HG03097 (cell line): ENCODE measurements at regions not wholly inside any gene's neighbourhood (a gene's known extent, or its start where the extent isn't known, plus 50 kb on each side); places are given as distances from the start of the nearest gene placed in this dataset.

Experiments
- ATAC-seq: cut with Tn5 transposase; IDR thresholded peaks from one replicate; pipeline ENCODE4 v1.9.1; 2021; ENCODE audit not compliant: unreplicated experiment, low FRiP score

DNA sequence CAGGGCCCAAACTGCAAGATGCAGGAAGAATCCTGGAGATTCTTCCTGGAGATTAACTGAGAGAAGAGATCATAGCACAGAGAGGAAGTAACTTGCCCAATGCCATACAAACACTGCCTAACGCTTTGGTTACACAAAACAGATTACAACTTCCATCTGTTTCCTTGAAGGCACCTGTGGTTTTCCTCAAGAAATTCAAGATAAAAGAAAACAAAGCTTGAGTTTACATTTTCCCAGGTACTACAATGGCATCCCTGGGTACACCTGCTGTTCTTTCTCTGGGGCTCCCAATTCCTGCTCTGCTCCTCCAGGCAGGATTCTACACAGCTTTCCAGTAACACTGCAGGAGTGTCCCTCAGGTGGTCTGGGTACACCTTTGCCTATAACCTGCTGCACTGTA, 781.9 kb upstream of the ID2 start:
- ATAC-seq, result no peak

DNA sequence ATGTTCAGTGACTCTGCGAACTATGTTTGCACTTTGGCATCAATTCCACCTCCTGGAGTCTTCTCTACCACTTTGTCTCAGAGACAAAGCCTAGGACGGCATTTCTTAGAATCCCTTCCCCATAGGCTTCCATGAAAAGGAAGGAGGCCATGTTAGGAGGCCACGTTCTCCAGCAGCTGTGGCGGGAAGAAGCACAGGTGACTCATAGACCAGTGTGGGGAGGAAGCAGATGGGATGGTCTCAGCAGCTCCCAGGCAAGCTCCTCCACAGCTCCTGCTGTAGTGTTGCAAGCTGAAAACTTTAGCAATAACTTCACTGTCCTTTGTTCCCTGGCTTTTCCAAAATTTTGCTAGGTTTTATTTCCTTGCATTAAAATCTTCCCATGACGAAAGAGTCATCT, 781.3 kb upstream of the ID2 start:
- no peak for ATAC-seq

DNA sequence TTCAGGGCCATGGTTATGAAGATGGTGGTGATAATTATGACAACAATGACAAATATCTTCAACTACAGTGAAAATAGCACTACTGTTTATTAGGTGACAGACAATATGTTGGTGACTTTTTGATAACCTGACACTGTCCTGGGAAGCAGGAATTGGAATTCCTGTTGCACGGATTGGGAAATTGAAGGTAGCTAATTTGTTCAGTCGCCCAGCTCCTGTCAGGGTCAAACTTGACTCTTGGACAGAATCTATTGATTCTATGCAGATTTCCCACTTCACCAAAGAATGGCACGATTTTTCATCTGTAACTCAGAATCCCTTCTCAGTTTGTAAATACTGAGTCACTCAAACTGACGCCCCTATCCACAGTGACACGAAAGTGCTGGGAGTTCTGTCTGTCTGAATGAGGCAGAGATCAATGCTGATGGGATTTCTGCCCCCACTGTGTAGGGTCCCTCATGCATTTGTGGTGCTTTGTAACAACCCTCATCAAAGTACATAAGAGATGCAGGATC, 779.5 kb upstream of the ID2 start:
- ATAC-seq, result no peak

DNA sequence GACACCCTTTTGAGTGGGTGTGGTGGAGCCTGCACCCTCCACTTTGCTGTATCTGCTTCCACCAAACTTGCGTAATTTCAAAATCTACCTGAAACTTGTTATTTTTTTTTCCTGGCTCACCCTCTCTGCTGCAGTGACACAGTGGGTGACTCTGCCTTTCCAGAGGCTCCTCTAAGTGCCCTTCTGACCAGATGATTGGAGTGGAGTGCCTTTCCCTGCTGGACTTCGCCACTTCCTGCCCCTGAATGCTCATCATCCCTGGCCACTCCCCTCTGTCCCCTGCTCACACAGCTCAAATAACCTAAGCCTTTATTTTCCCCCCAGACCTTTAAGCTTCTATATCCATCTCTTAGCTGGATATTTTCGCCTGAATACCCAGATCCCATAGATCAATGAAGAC, 777.5 kb upstream of the ID2 start:
- ATAC-seq, result no peak

DNA sequence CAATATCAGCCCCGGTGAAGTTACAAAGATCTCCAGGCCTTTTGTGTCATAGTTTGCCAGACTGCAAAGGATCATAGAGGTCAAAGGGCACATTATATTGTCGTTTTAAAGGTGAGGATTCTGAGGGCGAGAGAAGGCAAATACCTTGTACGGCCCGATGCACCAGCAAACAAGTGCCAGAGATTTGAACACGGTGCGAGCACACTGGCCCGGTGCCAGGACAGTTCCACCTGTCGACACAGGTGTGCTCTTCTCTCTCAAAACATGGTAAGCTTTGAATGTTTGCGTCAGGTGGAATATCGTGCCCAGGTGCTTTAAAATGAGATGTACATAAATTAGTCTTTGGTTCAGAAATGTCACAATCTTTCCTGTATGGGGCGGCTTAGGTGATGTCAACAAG, 776.1 kb upstream of the ID2 start:
- no peak for ATAC-seq

DNA sequence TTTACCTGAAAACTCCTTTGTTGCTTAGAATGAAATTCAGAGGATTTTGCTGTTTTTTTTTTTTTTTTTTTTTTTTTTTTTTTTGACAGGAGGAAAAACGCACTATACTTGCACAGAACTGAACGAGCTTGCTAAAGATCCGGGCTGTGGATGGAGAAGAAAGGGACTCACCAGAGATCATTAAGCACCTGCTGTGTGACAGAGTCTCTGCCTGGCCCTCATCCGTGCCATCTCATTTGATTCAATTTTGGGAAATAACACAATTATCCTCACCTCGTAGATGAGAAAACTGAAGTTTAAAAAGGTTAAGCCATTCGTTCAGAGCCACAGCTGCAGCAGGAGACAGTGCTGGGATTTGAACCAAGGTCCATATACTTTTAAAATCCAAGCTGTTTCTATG, 775.4 kb upstream of the ID2 start:
- ATAC-seq, result no peak

DNA sequence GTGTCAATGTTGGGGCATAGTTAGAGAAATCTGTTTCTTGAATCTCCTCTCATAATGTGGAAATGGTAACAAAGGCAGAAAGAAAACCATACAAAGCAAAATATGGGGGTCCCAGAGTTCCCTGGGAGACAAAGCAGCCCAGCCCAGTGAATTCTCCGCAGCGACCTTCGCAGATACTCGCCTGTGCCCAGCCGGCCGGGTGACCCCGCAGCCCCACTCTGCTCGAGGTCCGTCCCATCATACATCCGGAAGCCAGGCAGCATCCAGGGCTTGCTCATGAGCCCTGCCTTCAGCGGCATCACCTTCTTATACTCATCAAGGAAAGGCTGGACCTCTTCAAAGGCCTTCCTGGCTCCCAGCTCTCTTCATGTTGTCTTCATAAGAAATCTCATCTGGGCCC, 774.8 kb upstream of the ID2 start:
- no peak for ATAC-seq

DNA sequence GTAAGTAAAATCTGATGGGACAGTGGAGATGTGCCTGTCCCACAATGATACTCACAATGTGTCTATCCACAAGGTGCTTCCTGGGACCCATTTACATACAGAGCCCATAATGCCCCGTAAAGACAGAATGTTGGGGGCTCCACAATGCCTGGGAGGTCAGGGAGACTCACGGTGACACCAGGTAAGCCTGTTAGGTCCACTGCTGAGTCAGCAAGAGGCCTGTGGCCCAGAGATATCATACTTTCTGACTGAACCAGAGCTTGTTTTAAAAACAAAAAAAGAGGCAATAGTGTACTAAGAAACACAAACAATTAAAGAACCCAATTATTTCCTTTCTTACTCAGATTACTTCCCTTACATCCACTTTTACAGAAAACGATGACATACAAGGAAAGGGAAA, 771.1 kb upstream of the ID2 start:
- ATAC-seq, result no peak

DNA sequence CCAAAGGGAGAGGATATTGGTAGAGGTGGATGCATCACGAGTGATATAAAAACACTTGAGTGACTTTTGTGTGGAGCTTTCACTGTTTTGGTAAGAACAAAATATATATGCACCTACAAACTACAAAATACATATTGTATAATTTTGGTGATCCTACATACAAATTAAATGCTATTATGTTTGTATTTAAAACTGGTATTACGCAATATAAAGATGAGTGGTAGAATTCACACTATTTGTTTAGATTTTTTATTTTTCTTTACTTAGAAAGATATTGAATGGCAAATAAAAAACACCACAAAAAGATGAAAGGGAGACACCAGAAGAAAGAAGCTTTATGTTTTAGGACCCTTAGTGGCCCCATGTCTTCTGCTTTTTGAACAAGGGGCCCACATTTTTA, 770.7 kb upstream of the ID2 start:
- no peak for ATAC-seq

DNA sequence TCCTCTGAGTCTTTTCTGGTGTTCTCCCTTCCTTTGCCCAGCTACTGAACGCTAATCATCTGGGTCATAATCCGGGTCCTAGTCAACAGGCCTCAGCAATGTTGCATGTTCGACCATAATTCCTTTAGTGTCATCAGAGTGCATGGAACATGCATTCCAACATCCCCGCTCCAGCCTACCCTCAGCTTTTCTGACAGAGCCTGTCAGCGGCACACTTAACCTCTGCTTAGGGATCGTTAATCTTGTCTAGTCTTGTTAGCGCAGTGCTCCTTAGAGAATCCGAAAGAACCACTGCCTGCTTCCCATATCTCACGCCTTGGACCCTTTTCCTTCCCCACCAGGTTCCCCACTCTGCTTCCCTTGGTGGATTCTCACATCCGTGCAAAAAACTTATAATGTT, 767.9 kb upstream of the ID2 start:
- no peak for ATAC-seq

DNA sequence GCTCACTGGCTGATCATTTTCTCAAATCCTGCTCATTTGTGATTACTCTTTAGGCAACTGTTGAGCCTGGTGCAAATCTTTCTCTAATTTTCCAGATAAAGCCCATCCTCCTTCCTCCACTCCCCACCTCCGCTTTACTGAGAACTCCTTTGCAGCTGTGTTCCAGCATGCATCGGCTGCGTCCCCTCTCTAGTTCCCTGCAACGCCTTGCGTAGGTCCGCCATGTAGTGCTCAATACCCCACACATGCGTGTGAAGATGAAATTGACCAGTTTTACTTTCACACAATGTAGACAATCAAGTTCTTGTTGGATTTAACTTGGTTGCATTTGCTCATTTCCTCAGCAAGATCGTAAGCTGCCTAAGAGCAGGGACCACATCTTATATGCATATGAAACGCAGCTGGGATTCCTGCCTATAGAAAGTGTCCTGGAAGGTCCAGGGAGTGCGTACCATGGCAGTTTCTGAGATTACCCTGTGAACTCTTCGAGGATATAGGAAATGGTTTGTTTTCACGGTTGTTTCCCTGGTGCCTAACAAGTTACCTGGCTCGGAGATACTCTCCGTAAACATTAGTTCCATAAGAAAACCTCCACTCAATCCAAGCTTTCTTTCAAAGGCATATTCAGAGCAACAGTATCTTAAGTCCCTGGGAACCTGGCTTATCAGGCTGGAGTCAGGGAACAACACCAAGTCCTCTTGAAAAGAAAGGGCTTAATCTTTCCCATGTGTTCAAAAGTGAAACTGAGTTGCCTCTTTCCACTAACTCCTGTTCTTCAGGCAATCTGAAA, 766.4 kb upstream of the ID2 start:
- no peak for ATAC-seq

DNA sequence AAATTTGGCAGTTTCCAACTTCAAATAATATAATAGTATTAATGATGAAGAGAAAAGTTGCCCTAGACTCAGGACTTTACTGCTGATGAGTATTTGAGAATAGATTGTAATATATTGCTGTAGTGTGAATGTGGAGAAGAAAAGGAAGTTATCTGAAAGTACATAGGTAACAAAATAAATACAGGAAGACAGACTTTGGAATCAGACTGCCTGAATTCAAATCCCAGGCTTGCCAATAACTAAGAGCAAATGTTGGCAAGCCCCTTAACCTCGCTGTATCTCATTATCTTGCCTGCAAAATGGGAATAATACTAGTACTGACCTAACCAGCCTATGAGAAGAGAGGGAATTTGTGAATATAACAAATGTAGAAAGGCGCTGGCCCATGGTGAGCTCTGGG, 765.2 kb upstream of the ID2 start:
- ATAC-seq, result no peak

DNA sequence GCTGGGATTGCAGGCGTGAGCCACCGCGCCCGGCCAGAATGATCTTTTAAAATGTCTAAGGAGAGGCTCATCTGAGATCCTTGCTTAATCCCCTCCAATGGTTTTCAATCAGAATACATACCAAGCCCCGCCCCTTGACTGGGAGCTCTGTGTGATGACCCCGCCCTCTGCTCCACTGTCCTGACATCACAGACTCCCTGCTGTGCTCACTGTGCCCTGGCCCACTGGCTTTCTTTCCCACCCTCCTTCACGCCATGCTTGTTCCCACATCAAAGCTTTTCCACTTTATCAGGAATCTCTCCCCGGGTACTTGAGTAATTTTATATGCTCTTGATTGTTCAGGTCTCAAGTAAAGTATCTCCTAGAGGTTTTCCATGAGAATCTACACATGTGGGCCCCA, 762.3 kb upstream of the ID2 start:
- ATAC-seq, result no peak

DNA sequence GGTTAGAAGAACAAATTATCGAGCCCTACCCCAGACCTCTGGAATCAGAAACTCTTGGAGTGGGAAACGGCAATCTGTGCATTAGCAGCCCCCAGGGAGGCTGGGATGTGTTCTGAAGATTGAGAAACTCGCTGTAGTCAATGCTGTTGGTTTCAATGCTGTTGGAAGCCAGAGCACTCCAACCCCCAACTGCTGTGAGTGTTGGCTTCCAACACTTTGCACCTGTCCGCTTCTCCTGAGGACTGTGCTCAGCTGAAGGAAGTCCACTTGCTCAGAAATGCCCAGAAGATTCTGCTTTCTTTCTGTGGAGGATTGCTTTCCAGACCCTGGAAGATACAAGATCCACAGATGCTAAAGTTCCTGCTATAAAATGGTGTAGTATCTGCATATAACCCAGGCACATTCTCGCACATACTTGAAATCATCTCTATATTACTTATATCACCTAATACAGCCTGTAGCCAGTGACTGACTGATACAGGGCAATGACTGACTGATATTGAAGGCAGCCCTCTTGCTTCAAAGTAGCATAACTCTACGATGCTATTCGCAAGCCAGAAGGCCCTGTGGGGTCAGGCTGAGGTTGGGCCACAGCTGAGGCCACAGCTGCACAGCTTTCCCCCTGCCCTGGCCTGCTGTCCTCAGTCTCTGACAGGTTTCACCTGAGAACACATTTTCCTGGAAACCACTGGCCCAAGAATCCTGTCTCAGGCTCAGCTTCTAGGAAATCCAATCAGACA, 757.7 kb upstream of the ID2 start:
- ATAC-seq, result no peak

DNA sequence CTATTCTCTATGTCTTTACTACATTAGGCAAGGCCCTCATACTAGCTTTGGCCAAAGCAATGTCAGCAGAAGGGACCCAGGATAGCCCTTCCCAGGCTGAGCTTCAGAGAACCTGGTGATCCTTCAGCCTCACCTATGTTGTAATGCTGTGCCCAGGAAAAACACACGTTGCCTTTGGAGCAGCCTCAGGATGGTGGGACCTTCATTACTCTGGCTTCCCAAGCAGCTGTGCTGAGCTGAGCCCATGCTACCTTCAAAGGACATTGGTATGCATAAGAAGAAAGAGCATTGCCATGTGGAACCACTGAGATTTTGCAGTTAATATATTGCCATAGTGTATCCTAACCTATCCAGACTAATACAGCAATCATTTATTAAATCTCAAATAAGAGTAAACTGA, 756.4 kb upstream of the ID2 start:
- ATAC-seq, result no peak

DNA sequence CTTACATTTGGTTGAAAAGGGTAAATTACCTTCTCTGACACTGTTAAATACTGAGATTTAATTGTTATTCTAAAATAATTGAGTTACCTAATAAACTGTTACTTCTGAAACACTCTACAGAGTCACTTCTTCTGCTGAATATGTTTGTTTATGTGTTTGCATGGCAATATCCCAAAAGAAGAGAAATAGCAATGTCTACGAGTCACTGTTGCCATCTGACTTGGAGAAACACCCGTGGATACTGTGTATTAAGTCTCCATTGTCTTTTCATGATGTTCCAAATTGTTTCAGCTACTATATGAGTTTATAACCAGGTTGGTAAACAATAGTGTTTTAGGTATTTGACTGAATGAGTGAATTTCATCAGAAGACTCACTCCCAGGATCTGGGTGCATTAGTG, 754.2 kb upstream of the ID2 start:
- ATAC-seq, result no peak

DNA sequence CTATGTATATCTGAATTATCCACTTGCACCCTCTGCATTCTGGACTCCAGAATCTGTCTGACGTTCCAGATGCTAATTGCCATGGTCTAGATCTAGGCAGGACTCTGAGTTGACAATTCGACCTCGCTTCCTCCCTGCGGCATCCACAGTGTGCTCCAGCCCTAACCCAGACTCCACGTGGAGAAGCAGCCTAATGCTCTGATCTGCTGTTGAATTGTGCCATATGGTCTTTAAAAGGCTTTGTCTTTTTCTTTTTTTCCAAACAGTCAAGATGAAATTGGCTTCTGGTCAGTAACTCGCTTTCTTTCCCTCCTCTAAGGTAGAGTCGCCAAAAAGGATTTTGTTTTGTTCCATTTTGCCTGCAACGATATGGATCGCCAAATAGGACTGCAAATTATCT, 752.6 kb upstream of the ID2 start:
- no peak for ATAC-seq

DNA sequence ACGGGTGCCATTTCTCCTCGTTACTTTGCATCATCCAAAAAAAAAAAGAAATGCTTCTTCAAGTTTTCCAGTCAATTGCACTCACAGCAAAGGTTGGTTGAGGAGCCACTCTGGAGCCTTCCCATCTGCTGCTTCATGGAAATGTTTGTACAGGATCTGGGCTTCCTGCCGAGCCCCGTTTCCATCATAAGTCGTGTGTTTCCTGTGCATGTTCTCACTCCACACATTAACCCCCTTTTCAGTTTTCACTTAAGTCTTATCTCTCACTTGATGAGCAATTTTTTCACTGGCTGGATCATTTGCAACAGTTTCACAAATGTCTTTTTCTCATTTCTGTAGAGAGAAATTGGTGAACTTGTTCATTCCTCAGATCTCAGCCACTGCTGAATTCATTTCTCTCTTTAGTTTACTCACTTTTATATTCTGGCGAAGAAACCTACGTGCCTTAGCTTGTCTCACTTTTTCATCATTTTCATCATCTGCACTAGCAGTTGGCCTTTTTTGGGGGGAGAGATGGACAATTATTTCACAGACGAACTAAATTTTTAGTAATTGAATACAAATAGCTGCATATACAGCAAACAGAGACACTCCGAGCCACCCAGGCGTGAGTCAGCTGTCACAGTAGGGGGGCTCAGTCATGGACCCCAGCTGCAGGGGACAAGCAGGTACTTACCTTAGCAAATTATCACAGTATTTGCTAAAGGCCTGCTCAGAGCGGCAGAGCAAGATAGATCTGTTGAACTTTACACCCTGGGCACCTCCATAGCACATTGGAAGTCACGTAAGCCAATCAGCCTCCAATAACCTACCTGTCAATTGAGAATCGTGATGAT, 750.8 kb upstream of the ID2 start:
- ATAC-seq, result no peak

DNA sequence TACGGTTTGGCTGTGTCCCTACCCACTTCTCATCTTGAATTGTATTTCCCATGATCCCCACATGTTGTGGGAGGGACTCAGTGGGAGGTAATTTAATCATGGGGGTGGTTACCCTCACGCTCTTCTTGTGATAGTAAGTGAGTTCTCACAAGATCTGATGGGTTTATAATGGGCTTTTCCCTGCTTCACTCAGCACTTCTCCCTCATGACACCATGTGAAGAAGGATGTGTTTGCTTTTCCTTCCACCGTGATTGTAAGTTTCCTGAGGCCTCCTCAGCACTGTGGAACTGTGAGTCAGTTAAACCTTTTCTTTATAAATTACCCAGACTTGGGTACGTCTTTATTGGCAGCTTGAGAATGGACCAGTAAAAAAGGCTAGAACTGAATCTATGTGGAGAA, 750.0 kb upstream of the ID2 start:
- no peak for ATAC-seq

DNA sequence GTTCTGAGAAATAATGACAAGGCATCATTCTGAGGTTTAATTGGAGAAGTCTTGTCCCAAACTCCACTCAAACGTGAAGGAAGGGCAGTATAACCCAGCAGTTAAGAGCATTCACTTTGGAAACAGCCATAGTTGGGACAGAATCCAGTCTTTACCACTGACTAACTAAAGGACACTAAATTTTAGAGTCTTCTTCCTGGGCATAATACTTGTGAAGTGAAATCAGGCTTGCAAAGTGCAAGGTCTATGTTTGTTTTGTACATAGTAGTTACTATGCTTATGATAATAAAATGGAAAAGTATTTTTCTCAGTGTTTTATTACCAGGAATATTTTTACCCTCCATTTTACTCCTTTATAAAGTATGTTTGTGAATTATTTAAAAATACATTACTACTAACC, 748.2 kb upstream of the ID2 start:
- ATAC-seq, result no peak

DNA sequence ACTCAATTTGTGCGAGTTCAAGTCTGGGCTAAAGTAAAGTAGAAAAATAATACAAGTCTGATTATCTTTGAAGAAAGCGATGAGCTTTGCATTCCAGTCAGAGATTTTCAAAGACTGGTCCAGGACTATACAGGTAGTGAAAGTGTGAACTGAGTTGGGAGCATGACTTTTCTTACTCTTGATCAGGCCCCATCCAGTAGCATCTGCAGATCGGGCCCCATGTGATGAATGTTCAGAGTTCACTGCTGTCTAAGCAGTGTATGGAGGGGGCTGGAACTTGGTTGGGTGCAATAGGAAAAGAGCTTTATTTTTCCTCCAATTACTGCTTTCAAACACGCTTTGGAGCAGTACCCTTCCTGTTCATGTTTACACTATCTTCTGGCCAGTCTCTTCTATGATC, 747.4 kb upstream of the ID2 start:
- no peak for ATAC-seq
